BJ (cell line): ENCODE measurements at regions not wholly inside any gene's neighbourhood (a gene's known extent, or its start where the extent isn't known, plus 50 kb on each side); places are given as distances from the start of the nearest gene placed in this dataset.
"Not testable (repeated sequence)": the region's sequence is repeated elsewhere in the genome, so short reads cannot be mapped to it uniquely, and the experiment has no call there.

Source experiments
- CTCF ChIA-PET: fragments of 350-600 bp; formaldehyde crosslinking; extraction: SDS; loops from one replicate; lab custom pipeline; 2021; ENCODE audit warnings: antibody characterized with exemption, inconsistent platforms; lab: Yijun Ruan, JAX
- POLR2A ChIA-PET: fragments of 300-600 bp; sonication (Branson Sonifier 250); formaldehyde crosslinking; extraction: SDS; loops from one replicate; lab custom pipeline; 2021; ENCODE audit warnings: antibody characterized with exemption; lab: Charles Lee
- DNase-seq: peaks from one replicate; pipeline ENCODE4 v3.0.0-alpha.2; 2011; ENCODE audit warnings: low read depth
- H3K27me3 ChIP-seq: 2 replicates; pipeline ENCODE4 v1.6.0; 2011; ENCODE audit warnings: low read length; ENCODE audit not compliant: control insufficient read depth, insufficient read depth
- H3K36me3 ChIP-seq: 2 replicates; pipeline ENCODE4 v1.5.1; 2011; ENCODE audit warnings: low read length; ENCODE audit not compliant: control insufficient read depth, insufficient read depth
- H3K4me3 ChIP-seq: 2 replicates; pipeline ENCODE4 v1.5.1; 2011; ENCODE audit warnings: low read depth, mild to moderate bottlenecking, control low read depth, low read length
- CTCF ChIP-seq: IDR thresholded peaks from 2 replicates; pipeline ENCODE4 v1.5.1; 2011; ENCODE audit warnings: low read depth, mild to moderate bottlenecking, control low read depth, inconsistent platforms, low read length, moderate library complexity; ENCODE audit not compliant: insufficient read depth

DNA sequence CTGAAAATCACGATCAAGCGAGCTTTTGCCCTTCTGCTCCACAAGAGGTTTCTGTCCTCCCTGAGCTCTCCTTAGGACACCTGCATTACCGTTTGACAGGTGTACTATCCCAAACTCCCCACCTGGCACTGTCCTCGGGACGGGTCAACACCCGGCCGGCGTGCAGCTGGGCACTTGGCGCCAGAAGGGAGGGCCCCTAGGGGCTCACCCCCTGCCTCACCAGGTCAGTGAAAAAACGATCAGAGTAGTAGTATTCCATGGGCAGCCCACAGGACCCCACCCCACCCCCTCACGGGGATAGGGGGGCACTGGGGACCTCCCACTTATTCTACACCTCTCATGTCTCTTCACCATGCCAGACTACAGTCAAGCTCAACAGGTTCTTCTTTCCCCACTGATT lies 117.6 kb upstream of the ANKRD30BL start:
- DNase-seq, result no peak
- Histone ChIP-seq H3K27me3 (no peaks in the 10 kb centered on the region), H3K36me3 (no peaks in the 10 kb centered on the region), H3K4me3 (no peak overlapping the region)
- no peak for TF ChIP-seq CTCF
- ChIA-PET POLR2A (no interaction called here), CTCF (no interaction called here)

- Histone ChIP-seq H3K36me3 (no peaks in the 10 kb centered on the region), H3K27me3 (no peaks in the 10 kb centered on the region), H3K4me3 (no peak overlapping the region)
- POLR2A ChIA-PET, result no interaction called here
- CTCF ChIA-PET, result no interaction called here
- DNase-seq, result no peak
- no peak for TF ChIP-seq CTCF
Observed at GRCh38 chr2:132279930-132280615, 118.3 kb upstream of the ANKRD30BL start.

GRCh38 chr2:132280912-132281311 lies 119.2 kb upstream of the ANKRD30BL start:
- ChIA-PET CTCF (no interaction called here), POLR2A (no interaction called here)
- DNase-seq, result no peak
- Histone ChIP-seq H3K4me3 (no peak overlapping the region), H3K36me3 (no peaks in the 10 kb centered on the region), H3K27me3 (no peaks in the 10 kb centered on the region)
- no peak for TF ChIP-seq CTCF

GRCh38 chr2:132282104-132282503 lies 120.4 kb upstream of the ANKRD30BL start:
- CTCF ChIA-PET, H3K4me3 ChIP-seq, H3K36me3 ChIP-seq, DNase-seq, POLR2A ChIA-PET, H3K27me3 ChIP-seq: not testable (repeated sequence)

GRCh38 chr2:132282911-132283310 lies 121.2 kb upstream of the ANKRD30BL start:
- ChIA-PET CTCF (no interaction called here), POLR2A (no interaction called here)
- no peak for TF ChIP-seq CTCF

DNA sequence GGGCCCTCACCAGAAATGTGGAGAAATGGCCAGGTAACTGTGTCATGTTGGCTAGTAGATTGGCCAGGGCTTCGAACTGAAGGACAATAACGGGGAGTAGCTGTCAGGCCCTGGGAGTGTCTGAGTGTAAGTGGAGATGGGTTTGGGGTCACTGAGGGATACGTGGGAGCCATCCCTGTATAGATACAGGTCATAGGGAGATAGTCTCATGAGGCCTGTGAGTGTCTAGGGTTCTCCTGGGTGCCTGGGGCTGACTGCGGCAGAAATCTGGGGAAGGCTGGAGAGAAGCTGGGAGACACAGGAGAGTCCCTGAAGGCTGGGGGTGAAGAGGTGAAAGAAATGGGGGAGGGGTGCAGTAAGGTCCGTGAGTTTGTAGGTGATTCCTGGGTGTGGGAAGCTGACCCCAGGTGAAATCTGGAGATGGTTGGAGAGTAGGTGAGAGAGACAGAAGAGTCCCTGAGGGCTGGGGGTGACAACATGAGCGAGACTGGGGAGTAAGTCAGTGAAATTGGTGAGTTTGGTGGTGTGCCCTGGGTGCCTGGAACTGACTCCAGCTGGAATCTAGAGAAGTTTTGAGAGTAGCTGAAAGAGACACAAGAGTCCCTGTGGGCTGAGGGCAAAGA lies 124.6 kb upstream of the ANKRD30BL start:
- POLR2A ChIA-PET, H3K36me3 ChIP-seq, DNase-seq, H3K27me3 ChIP-seq, CTCF ChIA-PET, H3K4me3 ChIP-seq: not testable (repeated sequence)

More at GRCh38 chr2:132282911-132283310, 121.2 kb upstream of the ANKRD30BL start:
- Histone ChIP-seq H3K27me3 (no peaks in the 10 kb centered on the region), H3K4me3 (no peak overlapping the region), H3K36me3 (no peaks in the 10 kb centered on the region)
- DNase-seq, result no peak

DNA sequence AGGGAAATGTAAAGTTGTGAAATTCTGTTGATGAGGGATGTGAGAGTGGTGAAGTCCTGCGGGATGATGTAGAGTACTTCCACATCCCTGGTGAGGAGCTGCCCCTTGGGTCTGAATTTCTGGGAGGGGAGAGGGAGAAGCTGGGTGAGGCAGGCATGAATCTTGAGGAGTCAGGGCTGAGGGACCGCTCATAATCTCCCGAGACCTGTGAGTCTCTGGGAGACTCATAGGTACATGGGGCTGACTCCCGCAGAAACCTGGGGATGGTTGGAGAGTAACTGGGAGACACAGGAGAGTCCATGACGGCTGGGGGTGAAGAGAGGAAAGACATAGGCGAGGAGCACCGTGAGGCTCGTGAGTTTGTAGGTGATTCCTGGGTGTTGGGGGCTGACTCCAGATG lies 126.2 kb upstream of the ANKRD30BL start:
- H3K36me3 ChIP-seq, H3K27me3 ChIP-seq, DNase-seq, POLR2A ChIA-PET, CTCF ChIA-PET, H3K4me3 ChIP-seq: not testable (repeated sequence)

DNA sequence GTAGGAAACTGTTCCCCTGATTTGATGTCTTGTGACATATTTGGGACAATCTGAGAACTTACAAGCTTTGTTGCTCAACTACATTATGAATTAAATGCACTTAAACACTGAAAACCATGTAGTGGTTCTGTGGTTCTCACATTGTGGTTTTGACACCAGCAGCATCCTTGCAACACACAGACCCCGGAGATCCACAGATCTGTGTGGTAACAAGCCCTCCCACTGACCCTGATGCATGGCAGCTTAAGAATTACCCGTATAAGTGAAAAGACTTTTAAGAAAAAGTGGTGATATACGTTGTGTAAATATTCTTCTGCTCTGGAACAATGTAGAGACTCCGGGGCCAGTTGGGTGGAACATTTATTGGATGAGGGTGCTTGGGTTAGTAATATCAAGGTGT lies 127.4 kb upstream of the ANKRD30BL start:
- H3K27me3 ChIP-seq, H3K36me3 ChIP-seq, CTCF ChIA-PET, DNase-seq, POLR2A ChIA-PET, H3K4me3 ChIP-seq: not testable (repeated sequence)

- DNase-seq, H3K36me3 ChIP-seq, H3K4me3 ChIP-seq, POLR2A ChIA-PET, CTCF ChIA-PET, H3K27me3 ChIP-seq: not testable (repeated sequence)
Observed at GRCh38 chr2:132289812-132290211, 126.8 kb upstream of the GPR39 start.
